SU-DHL-6 (cell line): ENCODE measurements at regions not wholly inside any gene's neighbourhood (a gene's known extent, or its start where the extent isn't known, plus 50 kb on each side); places are given as distances from the start of the nearest gene placed in this dataset.

Experiments
- H2AFZ ChIP-seq: fragments of 200-600 bp; sonication (generic); 2 replicates; pipeline ENCODE4 v1.6.1; 2014; ENCODE audit warnings: low read depth, mild to moderate bottlenecking, moderate library complexity, mixed read lengths, antibody characterized with exemption, low read length; ENCODE audit not compliant: severe bottlenecking
- H3F3A ChIP-seq: fragments of 200-600 bp; shearing (Covaris generic); 2 replicates; pipeline ENCODE4 v1.6.0; 2016; ENCODE audit warnings: antibody characterized with exemption, mild to moderate bottlenecking; ENCODE audit not compliant: insufficient read depth
- H3K27ac ChIP-seq: fragments of 200-600 bp; sonication (generic); 2 replicates; pipeline ENCODE4 v1.5.1; 2016; ENCODE audit warnings: low read depth, mild to moderate bottlenecking, low read length, moderate library complexity, mixed read lengths
- H3K27me3 ChIP-seq: fragments of 200-600 bp; sonication (generic), shearing (Covaris generic); 2 replicates; pipeline ENCODE4 v1.6.0; 2014; ENCODE audit warnings: mild to moderate bottlenecking, low read length
- H3K36me3 ChIP-seq: fragments of 200-600 bp; sonication (generic); 2 replicates; pipeline ENCODE4 v1.6.1; 2014; ENCODE audit warnings: mild to moderate bottlenecking, low read length, mixed read lengths
- H3K4me2 ChIP-seq: fragments of 300-600, 200-600 bp; shearing (Covaris generic), sonication (generic); 2 replicates; pipeline ENCODE4 v1.6.0; 2014; ENCODE audit warnings: low read length, low read depth, mild to moderate bottlenecking; ENCODE audit not compliant: poor library complexity, severe bottlenecking
- H3K4me3 ChIP-seq: fragments of 200-600 bp; sonication (generic); 2 replicates; pipeline ENCODE4 v1.5.1; 2014; ENCODE audit warnings: antibody characterized with exemption, low read length, mild to moderate bottlenecking, mixed read lengths; ENCODE audit not compliant: insufficient read depth, poor library complexity, severe bottlenecking
- H3K79me2 ChIP-seq: fragments of 200-600 bp; sonication (generic); 2 replicates; pipeline ENCODE4 v1.6.1; 2014; ENCODE audit warnings: mild to moderate bottlenecking, low read length, moderate library complexity; ENCODE audit not compliant: insufficient read depth
- H3K9ac ChIP-seq: fragments of 200-600 bp; sonication (generic); 2 replicates; pipeline ENCODE4 v1.7.0; 2014; ENCODE audit warnings: mild to moderate bottlenecking, low read length
- H3K9me2 ChIP-seq: fragments of 200-600 bp; sonication (generic); replicated peaks from 2 replicates; pipeline ENCODE4 v1.6.1; 2014; ENCODE audit warnings: low read length; ENCODE audit not compliant: insufficient read depth
- H3K9me3 ChIP-seq: fragments of 200-600 bp; sonication (generic); 2 replicates; pipeline ENCODE4 v1.6.1; 2014; ENCODE audit warnings: low read length, mixed read lengths; ENCODE audit not compliant: insufficient read depth
- H4K20me1 ChIP-seq: fragments of 200-600 bp; sonication (generic); 2 replicates; pipeline ENCODE4 v1.6.1; 2014; ENCODE audit warnings: low read depth, mild to moderate bottlenecking, antibody characterized with exemption, low read length, moderate library complexity, mixed read lengths
- EZH2phosphoT487 ChIP-seq: fragments of 200-600 bp; sonication (generic), shearing (Covaris generic); conservative IDR thresholded peaks from 2 replicates; pipeline ENCODE4 v1.6.1; 2018; ENCODE audit warnings: mild to moderate bottlenecking, antibody characterized with exemption, low read length, moderate library complexity, mixed read lengths
- TF ChIP-seq, protein P1 (sequence below): fragments of 200-600 bp; sonication (generic); IDR thresholded peaks from one replicate; pipeline ENCODE4 v1.5.1; 2017; ENCODE audit warnings: antibody characterized with exemption, mild to moderate bottlenecking, low read length, moderate library complexity; ENCODE audit not compliant: insufficient read depth, poor library complexity, severe bottlenecking

DNA sequence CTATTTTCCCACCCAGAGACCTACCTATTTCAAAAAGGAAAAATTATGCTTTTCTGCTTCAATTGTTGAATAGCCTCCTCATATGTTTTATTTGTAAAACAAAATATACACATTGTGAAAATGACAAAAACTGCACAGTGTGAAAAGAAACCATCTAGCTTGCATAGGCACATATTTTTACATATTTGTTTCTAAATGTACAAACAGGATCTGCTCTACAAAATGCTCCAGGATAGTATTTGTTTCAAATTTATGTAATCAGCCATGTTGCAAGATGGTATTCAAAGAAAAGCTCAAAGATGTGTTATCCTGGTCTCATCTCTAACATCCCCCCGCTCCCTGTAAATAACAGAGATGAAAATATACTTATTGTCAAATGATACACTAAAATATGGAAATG is 366.1 kb upstream of the MPDZ start:
- Histone ChIP-seq H3K9me3 (no peaks in the 10 kb centered on the region), H3F3A (no peaks in the 10 kb centered on the region), H4K20me1 (no peaks in the 10 kb centered on the region), H3K9me2 (no peaks in the 10 kb centered on the region), H3K9ac (no peak overlapping the region), H2AFZ (no peak overlapping the region), H3K4me2 (no peak overlapping the region), H3K27me3 (no peaks in the 10 kb centered on the region), H3K36me3 (no peaks in the 10 kb centered on the region), H3K27ac (no peak overlapping the region), H3K4me3 (no peak overlapping the region), H3K79me2 (no peaks in the 10 kb centered on the region)
- no peak for TF ChIP-seq EZH2phosphoT487
- TF ChIP-seq, protein P1, sequence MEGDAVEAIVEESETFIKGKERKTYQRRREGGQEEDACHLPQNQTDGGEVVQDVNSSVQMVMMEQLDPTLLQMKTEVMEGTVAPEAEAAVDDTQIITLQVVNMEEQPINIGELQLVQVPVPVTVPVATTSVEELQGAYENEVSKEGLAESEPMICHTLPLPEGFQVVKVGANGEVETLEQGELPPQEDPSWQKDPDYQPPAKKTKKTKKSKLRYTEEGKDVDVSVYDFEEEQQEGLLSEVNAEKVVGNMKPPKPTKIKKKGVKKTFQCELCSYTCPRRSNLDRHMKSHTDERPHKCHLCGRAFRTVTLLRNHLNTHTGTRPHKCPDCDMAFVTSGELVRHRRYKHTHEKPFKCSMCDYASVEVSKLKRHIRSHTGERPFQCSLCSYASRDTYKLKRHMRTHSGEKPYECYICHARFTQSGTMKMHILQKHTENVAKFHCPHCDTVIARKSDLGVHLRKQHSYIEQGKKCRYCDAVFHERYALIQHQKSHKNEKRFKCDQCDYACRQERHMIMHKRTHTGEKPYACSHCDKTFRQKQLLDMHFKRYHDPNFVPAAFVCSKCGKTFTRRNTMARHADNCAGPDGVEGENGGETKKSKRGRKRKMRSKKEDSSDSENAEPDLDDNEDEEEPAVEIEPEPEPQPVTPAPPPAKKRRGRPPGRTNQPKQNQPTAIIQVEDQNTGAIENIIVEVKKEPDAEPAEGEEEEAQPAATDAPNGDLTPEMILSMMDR = no peak

DNA sequence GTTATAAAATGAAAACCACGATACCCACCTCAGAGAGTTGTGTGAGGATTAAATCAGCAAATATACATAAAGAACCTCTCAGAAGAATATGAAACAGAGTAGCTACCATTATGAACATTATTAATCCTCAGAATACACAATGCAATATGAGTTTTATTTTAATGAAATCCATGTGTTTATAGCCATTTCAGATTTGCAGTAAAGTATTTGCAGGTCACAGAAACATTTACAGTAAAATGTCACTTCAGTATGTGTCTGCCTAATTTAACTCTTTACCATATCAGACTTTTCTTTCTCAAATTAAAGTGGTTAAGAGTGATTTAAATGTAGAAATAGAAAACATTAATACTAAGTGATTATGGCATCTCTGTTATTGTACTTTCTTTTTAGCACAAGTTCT is 365.2 kb upstream of the MPDZ start:
- Histone ChIP-seq H4K20me1 (no peaks in the 10 kb centered on the region), H3K79me2 (no peaks in the 10 kb centered on the region), H3K27ac (no peak overlapping the region), H3K9ac (no peak overlapping the region), H3K36me3 (no peaks in the 10 kb centered on the region), H3K4me2 (no peak overlapping the region), H3K9me3 (no peaks in the 10 kb centered on the region), H3F3A (no peaks in the 10 kb centered on the region), H3K9me2 (no peaks in the 10 kb centered on the region), H3K27me3 (no peaks in the 10 kb centered on the region), H2AFZ (no peak overlapping the region), H3K4me3 (no peak overlapping the region)
- TF ChIP-seq, protein P1 = no peak
- TF ChIP-seq EZH2phosphoT487 = no peak

DNA sequence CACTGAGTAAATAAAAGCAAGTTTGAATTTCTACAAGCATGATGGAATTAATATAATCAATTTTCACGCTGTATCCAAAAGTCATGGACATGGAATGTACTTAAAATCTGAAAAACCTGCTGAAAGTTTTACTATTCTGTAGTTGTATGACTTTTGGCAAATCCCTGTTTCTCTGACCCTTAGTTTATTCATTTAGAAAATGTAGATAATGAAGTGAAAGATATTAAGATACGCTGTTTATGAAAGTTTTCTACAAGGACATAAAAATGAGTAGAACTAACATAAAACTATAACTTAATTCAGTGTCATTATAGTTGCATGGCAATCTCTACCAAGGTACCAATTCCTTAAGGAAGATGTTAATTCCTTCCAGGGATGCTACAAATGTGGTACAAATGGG is 363.2 kb upstream of the MPDZ start:
- Histone ChIP-seq H4K20me1 (no peaks in the 10 kb centered on the region), H3K36me3 (no peaks in the 10 kb centered on the region), H2AFZ (no peak overlapping the region), H3F3A (no peaks in the 10 kb centered on the region), H3K9ac (no peak overlapping the region), H3K4me3 (no peak overlapping the region), H3K4me2 (no peak overlapping the region), H3K79me2 (no peaks in the 10 kb centered on the region), H3K27ac (no peak overlapping the region), H3K9me2 (no peaks in the 10 kb centered on the region), H3K9me3 (no peaks in the 10 kb centered on the region), H3K27me3 (no peaks in the 10 kb centered on the region)
- TF ChIP-seq, protein P1 = no peak
- no peak for TF ChIP-seq EZH2phosphoT487

DNA sequence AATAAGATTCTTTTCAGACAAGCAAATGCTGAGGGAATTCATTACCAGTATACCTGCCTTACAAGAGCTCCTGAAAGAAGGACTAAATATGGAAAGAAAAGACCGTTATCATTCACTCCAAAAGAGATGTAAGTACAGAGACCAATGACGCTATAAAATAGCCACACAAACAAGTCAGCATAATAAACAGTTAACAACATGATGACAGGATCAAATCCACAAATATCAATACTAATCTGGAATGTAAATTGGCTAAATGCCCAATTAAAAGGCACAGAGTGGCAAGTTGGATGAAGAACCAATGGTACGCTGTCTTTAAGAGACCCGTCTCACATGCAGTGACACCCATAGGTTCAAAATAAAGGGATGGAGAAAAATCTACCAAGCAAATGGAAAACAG is 349.6 kb upstream of the MPDZ start:
- Histone ChIP-seq H4K20me1 (no peaks in the 10 kb centered on the region), H3K36me3 (no peaks in the 10 kb centered on the region), H2AFZ (no peak overlapping the region), H3K9me2 (no peaks in the 10 kb centered on the region), H3K27me3 (no peaks in the 10 kb centered on the region), H3K9me3 (no peaks in the 10 kb centered on the region), H3K27ac (no peak overlapping the region), H3K9ac (no peak overlapping the region), H3K4me2 (no peak overlapping the region), H3K4me3 (no peak overlapping the region), H3K79me2 (no peaks in the 10 kb centered on the region), H3F3A (no peaks in the 10 kb centered on the region)
- TF ChIP-seq, protein P1 = no peak
- no peak for TF ChIP-seq EZH2phosphoT487
